GM12892 (cell line): ENCODE measurements at regions not wholly inside any gene's neighbourhood (a gene's known extent, or its start where the extent isn't known, plus 50 kb on each side); places are given as distances from the start of the nearest gene placed in this dataset.

ENCODE experiments used
- POLR2A ChIP-seq: IDR thresholded peaks from 2 replicates; pipeline ENCODE4 v1.6.1; 2011; ENCODE audit warnings: low read depth, low read length, control low read depth
- TAF1 ChIP-seq: IDR thresholded peaks from 2 replicates; pipeline ENCODE4 v1.6.1; 2011; ENCODE audit warnings: low read depth, mild to moderate bottlenecking, control low read depth, low read length, borderline replicate concordance

DNA sequence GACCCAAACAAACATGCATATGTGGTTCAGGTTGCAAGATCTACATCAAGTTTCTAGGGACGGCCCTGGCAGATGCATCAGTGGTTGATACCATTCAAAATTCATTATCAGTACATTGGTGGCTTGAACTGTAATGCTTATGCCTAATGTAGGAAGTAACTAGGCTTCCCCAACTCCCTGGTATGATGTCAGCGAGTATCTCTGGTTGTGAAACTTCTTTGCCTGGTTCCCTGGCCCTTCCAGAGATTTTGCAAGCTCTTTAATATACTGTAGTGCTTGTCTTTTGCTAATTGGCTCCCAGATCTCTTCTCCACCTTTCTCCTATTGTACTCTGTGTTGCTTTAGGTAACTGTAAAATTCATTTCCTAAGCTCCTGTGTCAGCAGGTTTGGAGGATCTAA lies 114.8 kb upstream of the RARB start:
- TF ChIP-seq TAF1, result no peak
- no peak for TF ChIP-seq POLR2A
